ENCODE measurements at regions not wholly inside any gene's neighbourhood (a gene's known extent, or its start where the extent isn't known, plus 50 kb on each side); places are given as distances from the start of the nearest gene placed in this dataset.

DNA sequence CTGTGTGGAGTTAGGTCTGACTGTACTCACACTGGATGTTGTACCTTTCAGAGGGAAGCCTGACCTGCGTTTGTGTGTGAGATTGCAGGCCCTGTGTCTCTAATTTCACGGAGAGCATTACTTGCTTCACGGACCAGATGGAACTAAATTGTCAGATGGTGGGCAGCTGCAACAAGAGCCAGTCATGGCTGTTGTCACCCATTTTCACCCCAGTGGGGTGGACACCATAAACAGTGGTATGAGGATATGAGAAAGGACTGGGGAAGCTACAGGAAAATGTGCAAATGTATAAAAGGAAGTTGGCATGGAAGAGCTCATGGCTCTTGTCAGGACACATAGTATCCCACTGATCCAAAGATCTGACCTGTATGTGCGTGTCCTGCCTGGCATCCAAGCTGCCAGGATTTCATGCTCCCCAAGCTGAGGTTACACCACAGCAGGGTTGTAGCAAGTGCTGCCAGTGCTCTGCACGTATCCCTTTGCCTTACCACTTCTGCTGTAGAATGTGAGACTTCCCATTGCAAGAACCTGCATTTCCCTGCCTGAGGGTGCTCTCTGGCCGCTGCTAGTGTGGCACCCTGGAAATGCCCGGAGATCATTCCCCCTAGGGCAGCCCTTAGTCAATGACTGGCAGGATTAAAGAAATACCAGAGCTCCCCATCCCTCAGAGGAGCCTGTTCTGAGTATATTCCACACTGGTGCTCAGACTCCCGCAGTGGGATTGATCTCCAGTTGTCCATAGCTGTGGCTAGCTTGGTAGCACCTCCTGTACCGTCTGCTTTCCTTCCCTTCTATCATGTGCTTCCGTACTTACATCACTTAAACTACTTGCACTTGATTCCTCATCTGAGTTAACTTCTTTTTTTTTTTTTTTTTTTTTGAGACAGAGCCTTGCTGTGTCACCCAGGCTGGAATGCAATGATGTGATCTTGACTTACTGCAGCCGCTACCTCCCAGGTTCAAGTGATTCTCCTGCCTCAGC, 70.4 kb upstream of the TANC2 start:
- CTCF ChIA-PET, result interaction anchor here (0.6 kb wide), 1 partner anchor 225 kb away, joined by 3 read pairs; no protein-coding TSS in a partner anchor
- POLR2A ChIA-PET, result interaction anchor here (0.6 kb wide), 1 partner anchor 99 kb away, joined by 3 read pairs; no protein-coding TSS in a partner anchor
- DNase-seq (ENCODE audit: extremely low spot score), result no peak
- TF ChIP-seq ARNT (IDR thresholded peaks at IDR 0.05) (no peak), FOXK2 (IDR thresholded peaks at IDR 0.05) (no peak), BHLHE40 (IDR thresholded peaks at IDR 0.05; ENCODE audit: borderline replicate concordance) (no peak), ZNF384 (IDR thresholded peaks at IDR 0.05) (peak; percentile 36; the same call in 1 of the 2 replicates), HDGF (IDR thresholded peaks at IDR 0.05; ENCODE audit: borderline replicate concordance) (no peak), LEF1 (IDR thresholded peaks at IDR 0.05; ENCODE audit: borderline replicate concordance) (no peak)

DNA sequence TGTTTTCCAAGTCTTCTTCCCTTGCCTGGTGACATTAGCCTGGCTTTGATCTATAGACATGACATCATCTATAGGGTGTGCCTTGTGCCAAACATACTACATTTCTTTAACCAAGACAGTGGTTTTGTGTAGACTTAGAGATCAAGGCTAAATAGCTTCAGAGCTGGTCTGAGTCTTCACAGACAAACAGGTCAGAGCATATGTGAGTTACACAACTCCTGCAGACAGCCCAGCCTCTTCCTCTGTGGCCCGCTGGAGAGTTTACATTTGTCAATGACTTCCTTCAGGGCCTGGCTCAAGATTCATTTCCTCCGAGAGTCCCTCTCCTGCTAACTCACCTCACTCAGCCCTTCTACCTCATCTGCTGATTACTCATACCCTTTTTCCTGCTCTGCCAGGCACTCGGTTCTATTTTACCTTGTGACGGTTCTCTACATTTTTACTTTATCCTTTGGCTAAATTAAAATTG, 73.1 kb upstream of the TANC2 start:
- DNase-seq (ENCODE audit: extremely low spot score), result no peak
- ChIA-PET CTCF (no interaction called here), POLR2A (no interaction called here)
- TF ChIP-seq HDGF (IDR thresholded peaks at IDR 0.05; ENCODE audit: borderline replicate concordance), result no peak
- TF ChIP-seq, protein P1, sequence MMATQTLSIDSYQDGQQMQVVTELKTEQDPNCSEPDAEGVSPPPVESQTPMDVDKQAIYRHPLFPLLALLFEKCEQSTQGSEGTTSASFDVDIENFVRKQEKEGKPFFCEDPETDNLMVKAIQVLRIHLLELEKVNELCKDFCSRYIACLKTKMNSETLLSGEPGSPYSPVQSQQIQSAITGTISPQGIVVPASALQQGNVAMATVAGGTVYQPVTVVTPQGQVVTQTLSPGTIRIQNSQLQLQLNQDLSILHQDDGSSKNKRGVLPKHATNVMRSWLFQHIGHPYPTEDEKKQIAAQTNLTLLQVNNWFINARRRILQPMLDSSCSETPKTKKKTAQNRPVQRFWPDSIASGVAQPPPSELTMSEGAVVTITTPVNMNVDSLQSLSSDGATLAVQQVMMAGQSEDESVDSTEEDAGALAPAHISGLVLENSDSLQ (IDR thresholded peaks at IDR 0.05), result peak; percentile 46; the same call in 1 of the 2 replicates

DNA sequence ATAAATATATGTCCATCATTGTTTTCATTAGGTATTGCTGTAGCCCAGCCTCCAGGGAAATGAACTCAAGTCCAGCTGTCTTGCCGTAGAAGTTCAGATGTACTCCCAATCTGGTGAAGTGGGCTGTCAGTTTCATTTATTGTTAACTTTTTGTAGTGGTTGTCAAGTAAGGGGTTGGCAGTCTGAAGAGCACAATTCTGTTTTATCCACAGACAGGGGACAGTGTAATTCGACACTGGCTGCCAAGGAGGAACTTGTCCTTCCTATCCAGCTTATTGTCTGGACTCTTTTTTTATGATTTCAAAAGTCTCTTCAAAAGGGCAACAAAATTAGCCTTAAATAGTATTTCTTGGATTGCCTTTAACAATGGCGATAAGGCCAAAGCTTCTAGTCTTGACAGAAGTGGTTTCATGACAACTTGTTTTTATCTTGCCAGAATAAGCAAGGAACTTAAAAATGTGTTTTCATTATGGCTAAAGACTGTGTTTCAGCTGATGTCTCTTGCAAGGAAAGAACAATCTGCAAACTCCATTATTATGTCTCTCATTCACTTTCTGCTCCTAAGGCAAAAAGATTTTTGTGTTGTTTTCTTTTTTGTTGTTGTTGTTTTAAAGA, 73.9 kb upstream of the TANC2 start:
- no peak for DNase-seq (ENCODE audit: extremely low spot score)
- ChIA-PET CTCF (no interaction called here), POLR2A (interaction anchor here (1.1 kb wide), 1 partner anchor 9 kb away, joined by 4 read pairs; no protein-coding TSS in a partner anchor)
- TF ChIP-seq FOXA1 (IDR thresholded peaks at IDR 0.05) (no peak), BHLHE40 (IDR thresholded peaks at IDR 0.05; ENCODE audit: borderline replicate concordance) (no peak), FOXK2 (IDR thresholded peaks at IDR 0.05) (no peak), ARNT (IDR thresholded peaks at IDR 0.05) (no peak), SUZ12 (IDR thresholded peaks at IDR 0.05) (no peak), HDGF (IDR thresholded peaks at IDR 0.05; ENCODE audit: borderline replicate concordance) (no peak), L3MBTL2 (conservative IDR thresholded peaks at IDR 0.05) (no peak), ELF4 (IDR thresholded peaks at IDR 0.05) (no peak), TARDBP (IDR thresholded peaks at IDR 0.05) (no peak), LEF1 (IDR thresholded peaks at IDR 0.05; ENCODE audit: borderline replicate concordance) (no peak), FOXM1 (IDR thresholded peaks at IDR 0.05; ENCODE audit: borderline replicate concordance) (no peak), NFRKB (IDR thresholded peaks at IDR 0.05) (no peak), CTBP1 (IDR thresholded peaks at IDR 0.05; ENCODE audit: borderline replicate concordance) (no peak), SP1 (IDR thresholded peaks at IDR 0.05) (no peak), ZNF384 (IDR thresholded peaks at IDR 0.05) (no peak)
- TF ChIP-seq, protein P1 (IDR thresholded peaks at IDR 0.05), result no peak

GRCh38 chr17:62891659-62892058, 74.4 kb upstream of the TANC2 start:
- no peak for DNase-seq (ENCODE audit: extremely low spot score)
- ChIA-PET CTCF (interaction anchor here (0.6 kb wide), 1 partner anchor 62 kb away, joined by 8 read pairs; no protein-coding TSS in a partner anchor), POLR2A (interaction anchor here (1.1 kb wide), 1 partner anchor 9 kb away, joined by 4 read pairs; no protein-coding TSS in a partner anchor)
- TF ChIP-seq SUZ12 (IDR thresholded peaks at IDR 0.05), result no peak
- TF ChIP-seq, protein P1 (IDR thresholded peaks at IDR 0.05), result no peak
- no peak for TF ChIP-seq FOXK2 (IDR thresholded peaks at IDR 0.05)
- TF ChIP-seq NFRKB (IDR thresholded peaks at IDR 0.05), result no peak
- TF ChIP-seq SP1 (IDR thresholded peaks at IDR 0.05), result no peak
- TF ChIP-seq FOXA1 (IDR thresholded peaks at IDR 0.05), result no peak
- no peak for TF ChIP-seq HDGF (IDR thresholded peaks at IDR 0.05; ENCODE audit: borderline replicate concordance)
- TF ChIP-seq CTBP1 (IDR thresholded peaks at IDR 0.05; ENCODE audit: borderline replicate concordance), result no peak
- no peak for TF ChIP-seq TARDBP (IDR thresholded peaks at IDR 0.05)
- TF ChIP-seq ARNT (IDR thresholded peaks at IDR 0.05), result no peak
- TF ChIP-seq L3MBTL2 (conservative IDR thresholded peaks at IDR 0.05), result no peak
- TF ChIP-seq BHLHE40 (IDR thresholded peaks at IDR 0.05; ENCODE audit: borderline replicate concordance), result no peak
- no peak for TF ChIP-seq FOXM1 (IDR thresholded peaks at IDR 0.05; ENCODE audit: borderline replicate concordance)
- no peak for TF ChIP-seq ELF4 (IDR thresholded peaks at IDR 0.05)
- no peak for TF ChIP-seq ZNF384 (IDR thresholded peaks at IDR 0.05)
- TF ChIP-seq LEF1 (IDR thresholded peaks at IDR 0.05; ENCODE audit: borderline replicate concordance), result no peak

GRCh38 chr17:62888765-62889164, 77.3 kb upstream of the TANC2 start:
- no peak for DNase-seq (ENCODE audit: extremely low spot score)
- ChIA-PET POLR2A (interaction anchor here (1.2 kb wide), 1 partner anchor 12 kb away, joined by 3 read pairs; no protein-coding TSS in a partner anchor), CTCF (interaction anchor here (0.5 kb wide), 1 partner anchor 538 kb away, joined by 3 read pairs; no protein-coding TSS in a partner anchor)
- no peak for TF ChIP-seq TARDBP (IDR thresholded peaks at IDR 0.05)
- no peak for TF ChIP-seq ELF4 (IDR thresholded peaks at IDR 0.05)
- TF ChIP-seq, protein P1 (IDR thresholded peaks at IDR 0.05), result no peak
- no peak for TF ChIP-seq BHLHE40 (IDR thresholded peaks at IDR 0.05; ENCODE audit: borderline replicate concordance)
- TF ChIP-seq FOXK2 (IDR thresholded peaks at IDR 0.05), result no peak
- no peak for TF ChIP-seq FOXM1 (IDR thresholded peaks at IDR 0.05; ENCODE audit: borderline replicate concordance)
- no peak for TF ChIP-seq CTBP1 (IDR thresholded peaks at IDR 0.05; ENCODE audit: borderline replicate concordance)
- no peak for TF ChIP-seq ARNT (IDR thresholded peaks at IDR 0.05)
- TF ChIP-seq SP1 (IDR thresholded peaks at IDR 0.05), result no peak
- TF ChIP-seq LEF1 (IDR thresholded peaks at IDR 0.05; ENCODE audit: borderline replicate concordance), result no peak
- no peak for TF ChIP-seq ZNF384 (IDR thresholded peaks at IDR 0.05)
- TF ChIP-seq NFRKB (IDR thresholded peaks at IDR 0.05), result no peak
- TF ChIP-seq L3MBTL2 (conservative IDR thresholded peaks at IDR 0.05), result no peak
